Stimulated activated CD4-positive, alpha-beta T cell treated with anti-CD3 and anti-CD28 coated beads, TNF-alpha, amount 100 ng/mL, for 48 hours (primary cell): ENCODE measurements at regions not wholly inside any gene's neighbourhood (a gene's known extent, or its start where the extent isn't known, plus 50 kb on each side); places are given as distances from the start of the nearest gene placed in this dataset.
"Not testable (repeated sequence)": the region's sequence is repeated elsewhere in the genome, so short reads cannot be mapped to it uniquely, and the experiment has no call there.

Experiments used
- DNase-seq, 3 donors: peaks; one replicate each; pipeline ENCODE4 v3.0.0-alpha.2; 2020; ENCODE audit warnings: low read depth in 3 of 3

- no peak for DNase-seq
Observed at GRCh38 chr3:194865061-194865460, 179.4 kb downstream of the FAM43A start.

- DNase-seq, result no peak
Observed at GRCh38 chr3:194865615-194866014, 179.9 kb downstream of the FAM43A start.

- DNase-seq, result no peak
Observed at GRCh38 chr3:194866236-194866635, 180.6 kb downstream of the FAM43A start.

GRCh38 chr3:194867270-194867983 is 181.7 kb downstream of the FAM43A start:
- no peak for DNase-seq

- DNase-seq, result no peak
Observed at GRCh38 chr3:194868831-194869230, 183.1 kb downstream of the FAM43A start.

- no peak for DNase-seq
Observed at GRCh38 chr3:194869482-194870169, 183.9 kb downstream of the FAM43A start.

GRCh38 chr3:194870394-194871110 is 184.9 kb downstream of the FAM43A start:
- DNase-seq, result no peak

GRCh38 chr3:194871143-194871863 is 185.6 kb downstream of the FAM43A start:
- DNase-seq, result no peak

- no peak for DNase-seq
Observed at GRCh38 chr3:194871864-194872668, 186.4 kb downstream of the FAM43A start.

GRCh38 chr3:194872669-194872977 is 186.9 kb downstream of the FAM43A start:
- DNase-seq, result no peak

- DNase-seq, result not testable (repeated sequence)
Observed at GRCh38 chr3:194873474-194873873, 187.8 kb downstream of the FAM43A start.

GRCh38 chr3:194874206-194874605 is 188.5 kb downstream of the FAM43A start:
- no peak for DNase-seq

- DNase-seq, result no peak
Observed at GRCh38 chr3:194874783-194875182, 189.1 kb downstream of the FAM43A start.

GRCh38 chr3:194875581-194876402 is 190.1 kb downstream of the FAM43A start:
- DNase-seq, result no peak

GRCh38 chr3:194876403-194877095 is 190.9 kb downstream of the FAM43A start:
- no peak for DNase-seq

- DNase-seq, result no peak
Observed at GRCh38 chr3:194877291-194878119, 191.8 kb downstream of the FAM43A start.

- DNase-seq, result no peak
Observed at GRCh38 chr3:194879126-194879877, 193.6 kb downstream of the FAM43A start.
